Ishikawa (cell line): ENCODE measurements at regions not wholly inside any gene's neighbourhood (a gene's known extent, or its start where the extent isn't known, plus 50 kb on each side); places are given as distances from the start of the nearest gene placed in this dataset.

ENCODE experiments used
- CEBPB ChIP-seq: IDR thresholded peaks from 2 replicates; pipeline ENCODE4 v1.6.1; 2012
- CREB1 ChIP-seq: IDR thresholded peaks from 2 replicates; pipeline ENCODE4 v1.6.1; 2012; ENCODE audit warnings: low read depth
- EGR1 ChIP-seq: IDR thresholded peaks from 2 replicates; pipeline ENCODE4 v1.6.1; 2012
- EP300 ChIP-seq: IDR thresholded peaks from 2 replicates; pipeline ENCODE4 v1.6.1; 2012; ENCODE audit warnings: borderline replicate concordance
- FOXM1 ChIP-seq: IDR thresholded peaks from 2 replicates; pipeline ENCODE4 v1.6.1; 2012; ENCODE audit warnings: low read depth, borderline replicate concordance
- NFIC ChIP-seq: IDR thresholded peaks from 2 replicates; pipeline ENCODE4 v1.6.1; 2012
- RAD21 ChIP-seq: IDR thresholded peaks from 2 replicates; pipeline ENCODE4 v1.6.1; 2012; ENCODE audit warnings: low read depth
- TAF1 ChIP-seq: IDR thresholded peaks from 2 replicates; pipeline ENCODE4 v1.6.1; 2012; ENCODE audit warnings: low read depth, mild to moderate bottlenecking
- TCF12 ChIP-seq: IDR thresholded peaks from 2 replicates; pipeline ENCODE4 v1.6.1; 2012; ENCODE audit warnings: low read depth
- TEAD4 ChIP-seq: IDR thresholded peaks from 2 replicates; pipeline ENCODE4 v1.6.1; 2012
- USF1 ChIP-seq: IDR thresholded peaks from 2 replicates; pipeline ENCODE4 v1.6.1; 2012
- YY1 ChIP-seq: IDR thresholded peaks from 2 replicates; pipeline ENCODE4 v1.6.1; 2012; ENCODE audit warnings: low read depth
- ZBTB7A ChIP-seq: IDR thresholded peaks from 2 replicates; pipeline ENCODE4 v1.6.1; 2012; ENCODE audit warnings: low read depth
- TF ChIP-seq, protein P1 (sequence below): IDR thresholded peaks from 2 replicates; pipeline ENCODE4 v1.6.1; 2012
- TF ChIP-seq, protein P2 (sequence below): IDR thresholded peaks from 2 replicates; pipeline ENCODE4 v1.6.1; 2012; ENCODE audit warnings: low read depth, mild to moderate bottlenecking

GRCh38 chr6:51529240-51529639, 558.2 kb downstream of the PKHD1 start:
- TF ChIP-seq TCF12 (no peak), CEBPB (no peak), NFIC (no peak), TEAD4 (no peak), RAD21 (no peak), EGR1 (no peak), CREB1 (no peak), ZBTB7A (no peak), YY1 (no peak), USF1 (no peak), TAF1 (no peak), FOXM1 (no peak), EP300 (no peak)
- TF ChIP-seq, protein P1, sequence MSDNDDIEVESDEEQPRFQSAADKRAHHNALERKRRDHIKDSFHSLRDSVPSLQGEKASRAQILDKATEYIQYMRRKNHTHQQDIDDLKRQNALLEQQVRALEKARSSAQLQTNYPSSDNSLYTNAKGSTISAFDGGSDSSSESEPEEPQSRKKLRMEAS, result no peak

GRCh38 chr6:51531623-51532022, 555.8 kb downstream of the PKHD1 start:
- TF ChIP-seq EGR1 (no peak), FOXM1 (no peak), ZBTB7A (no peak), USF1 (no peak), TCF12 (no peak), EP300 (no peak), NFIC (no peak), CEBPB (no peak), TAF1 (no peak), CREB1 (no peak), YY1 (no peak), RAD21 (no peak), TEAD4 (no peak)
- TF ChIP-seq, protein P1, result no peak
- TF ChIP-seq, protein P2, sequence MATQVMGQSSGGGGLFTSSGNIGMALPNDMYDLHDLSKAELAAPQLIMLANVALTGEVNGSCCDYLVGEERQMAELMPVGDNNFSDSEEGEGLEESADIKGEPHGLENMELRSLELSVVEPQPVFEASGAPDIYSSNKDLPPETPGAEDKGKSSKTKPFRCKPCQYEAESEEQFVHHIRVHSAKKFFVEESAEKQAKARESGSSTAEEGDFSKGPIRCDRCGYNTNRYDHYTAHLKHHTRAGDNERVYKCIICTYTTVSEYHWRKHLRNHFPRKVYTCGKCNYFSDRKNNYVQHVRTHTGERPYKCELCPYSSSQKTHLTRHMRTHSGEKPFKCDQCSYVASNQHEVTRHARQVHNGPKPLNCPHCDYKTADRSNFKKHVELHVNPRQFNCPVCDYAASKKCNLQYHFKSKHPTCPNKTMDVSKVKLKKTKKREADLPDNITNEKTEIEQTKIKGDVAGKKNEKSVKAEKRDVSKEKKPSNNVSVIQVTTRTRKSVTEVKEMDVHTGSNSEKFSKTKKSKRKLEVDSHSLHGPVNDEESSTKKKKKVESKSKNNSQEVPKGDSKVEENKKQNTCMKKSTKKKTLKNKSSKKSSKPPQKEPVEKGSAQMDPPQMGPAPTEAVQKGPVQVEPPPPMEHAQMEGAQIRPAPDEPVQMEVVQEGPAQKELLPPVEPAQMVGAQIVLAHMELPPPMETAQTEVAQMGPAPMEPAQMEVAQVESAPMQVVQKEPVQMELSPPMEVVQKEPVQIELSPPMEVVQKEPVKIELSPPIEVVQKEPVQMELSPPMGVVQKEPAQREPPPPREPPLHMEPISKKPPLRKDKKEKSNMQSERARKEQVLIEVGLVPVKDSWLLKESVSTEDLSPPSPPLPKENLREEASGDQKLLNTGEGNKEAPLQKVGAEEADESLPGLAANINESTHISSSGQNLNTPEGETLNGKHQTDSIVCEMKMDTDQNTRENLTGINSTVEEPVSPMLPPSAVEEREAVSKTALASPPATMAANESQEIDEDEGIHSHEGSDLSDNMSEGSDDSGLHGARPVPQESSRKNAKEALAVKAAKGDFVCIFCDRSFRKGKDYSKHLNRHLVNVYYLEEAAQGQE, result no peak

- TF ChIP-seq CREB1 (no peak), NFIC (no peak), TAF1 (no peak), EGR1 (no peak), CEBPB (no peak), YY1 (no peak), EP300 (no peak)
- TF ChIP-seq, protein P2, result no peak
Observed at GRCh38 chr6:51533962-51534361, 553.5 kb downstream of the PKHD1 start.

GRCh38 chr6:51535327-51535726, 552.1 kb downstream of the PKHD1 start:
- no peak for TF ChIP-seq CEBPB
- no peak for TF ChIP-seq FOXM1
- TF ChIP-seq RAD21, result no peak
- TF ChIP-seq ZBTB7A, result no peak
- TF ChIP-seq TEAD4, result no peak
- TF ChIP-seq, protein P1, result no peak
- TF ChIP-seq USF1, result no peak
- no peak for TF ChIP-seq TAF1
- no peak for TF ChIP-seq TCF12
- no peak for TF ChIP-seq EGR1
- TF ChIP-seq EP300, result no peak
- TF ChIP-seq NFIC, result no peak
- TF ChIP-seq YY1, result no peak
- TF ChIP-seq, protein P2, result no peak
- TF ChIP-seq CREB1, result no peak
